Prostate gland (tissue), 2 donors: ENCODE measurements at regions not wholly inside any gene's neighbourhood (a gene's known extent, or its start where the extent isn't known, plus 50 kb on each side); places are given as distances from the start of the nearest gene placed in this dataset.

Experiments used
- DNase-seq: peaks from one replicate; pipeline ENCODE4 v3.0.0-alpha.2; 2019; ENCODE audit warnings: low spot score
- H3K27ac ChIP-seq, 2 donors: fragments of 200-600 bp; sonication (generic); 2 replicates each; pipeline ENCODE4 v1.5.1; 2017 to 2019
- H3K27me3 ChIP-seq: fragments of 200-600 bp; sonication (generic); replicated peaks from 2 replicates; pipeline ENCODE4 v1.5.1; 2019; ENCODE audit not compliant: insufficient read depth
- H3K36me3 ChIP-seq, 2 donors: fragments of 200-600 bp; sonication (generic); 1 replicate in 1 of 2; 2 replicates in 1 of 2; pipeline versions ENCODE4 v1.5.1 to v1.8.1; 2017 to 2019
- H3K4me1 ChIP-seq: fragments of 200-600 bp; sonication (generic); replicated peaks from 2 replicates; pipeline ENCODE4 v1.5.1; 2019
- H3K4me3 ChIP-seq, 2 donors: fragments of 200-600 bp; sonication (generic); 2 replicates each; pipeline ENCODE4 v1.5.1; 2017 to 2019
- H3K9me3 ChIP-seq: fragments of 200-600 bp; sonication (generic); 2 replicates; pipeline ENCODE4 v1.5.1; 2017
- POLR2A ChIP-seq: fragments of 450-650 bp; IDR thresholded peaks from one replicate; pipeline ENCODE4 v1.6.1; 2016; ENCODE audit warnings: antibody characterized with exemption, mild to moderate bottlenecking
- POLR2AphosphoS5 ChIP-seq: sonication (generic); formaldehyde crosslinking; IDR thresholded peaks from one replicate; pipeline ENCODE4 v1.6.1; 2017; ENCODE audit warnings: antibody characterized with exemption
- WGBS: methylation state at CpG from one replicate; pipeline ENCODE4 v1.1.5; 2018; 5-methylcytosine and 5-hydroxymethylcytosine counted together
- intact Hi-C: fragments of 100-400 bp; cut with DNase I; formaldehyde crosslinking; loops from one replicate; pipeline ENCODE4 v1.14.2; 2022
- TF ChIP-seq, protein P1 (sequence below), 4 experiments: fragments of 200-600 bp in 2 of 4; fragments of 450-650 bp in 2 of 4; sonication (generic) in 2 of 4; IDR thresholded peaks; 1 replicate in 3 of 4; 2 replicates in 1 of 4; pipeline ENCODE4 v1.5.1; 2016 to 2019; ENCODE audit warnings: antibody characterized with exemption in 4 of 4, mild to moderate bottlenecking in 2 of 4, moderate library complexity in 2 of 4

DNA sequence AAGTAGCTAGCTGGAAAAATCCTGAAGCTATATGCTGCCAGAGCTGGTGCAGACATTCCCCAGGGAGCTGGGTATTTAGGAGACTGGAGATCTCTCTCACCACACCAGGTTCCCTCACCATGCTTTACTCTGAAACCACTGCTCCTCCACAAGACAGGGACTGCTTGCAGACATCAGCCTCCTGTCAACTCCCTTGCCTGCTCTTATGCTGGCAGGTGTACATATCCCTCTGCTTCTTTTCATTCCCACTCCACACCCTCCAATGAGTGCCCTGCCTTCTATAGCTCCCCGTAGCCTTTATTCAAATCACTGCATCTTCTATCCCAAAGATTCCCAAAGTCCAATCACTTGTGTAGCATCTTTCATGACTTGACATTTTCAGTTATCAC is 380.7 kb downstream of the NFIB start:
- TF ChIP-seq POLR2AphosphoS5: no peak
- TF ChIP-seq, protein P1, sequence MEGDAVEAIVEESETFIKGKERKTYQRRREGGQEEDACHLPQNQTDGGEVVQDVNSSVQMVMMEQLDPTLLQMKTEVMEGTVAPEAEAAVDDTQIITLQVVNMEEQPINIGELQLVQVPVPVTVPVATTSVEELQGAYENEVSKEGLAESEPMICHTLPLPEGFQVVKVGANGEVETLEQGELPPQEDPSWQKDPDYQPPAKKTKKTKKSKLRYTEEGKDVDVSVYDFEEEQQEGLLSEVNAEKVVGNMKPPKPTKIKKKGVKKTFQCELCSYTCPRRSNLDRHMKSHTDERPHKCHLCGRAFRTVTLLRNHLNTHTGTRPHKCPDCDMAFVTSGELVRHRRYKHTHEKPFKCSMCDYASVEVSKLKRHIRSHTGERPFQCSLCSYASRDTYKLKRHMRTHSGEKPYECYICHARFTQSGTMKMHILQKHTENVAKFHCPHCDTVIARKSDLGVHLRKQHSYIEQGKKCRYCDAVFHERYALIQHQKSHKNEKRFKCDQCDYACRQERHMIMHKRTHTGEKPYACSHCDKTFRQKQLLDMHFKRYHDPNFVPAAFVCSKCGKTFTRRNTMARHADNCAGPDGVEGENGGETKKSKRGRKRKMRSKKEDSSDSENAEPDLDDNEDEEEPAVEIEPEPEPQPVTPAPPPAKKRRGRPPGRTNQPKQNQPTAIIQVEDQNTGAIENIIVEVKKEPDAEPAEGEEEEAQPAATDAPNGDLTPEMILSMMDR (IDR thresholded peaks at IDR 0.05): no peak
- no peak for TF ChIP-seq POLR2A

DNA sequence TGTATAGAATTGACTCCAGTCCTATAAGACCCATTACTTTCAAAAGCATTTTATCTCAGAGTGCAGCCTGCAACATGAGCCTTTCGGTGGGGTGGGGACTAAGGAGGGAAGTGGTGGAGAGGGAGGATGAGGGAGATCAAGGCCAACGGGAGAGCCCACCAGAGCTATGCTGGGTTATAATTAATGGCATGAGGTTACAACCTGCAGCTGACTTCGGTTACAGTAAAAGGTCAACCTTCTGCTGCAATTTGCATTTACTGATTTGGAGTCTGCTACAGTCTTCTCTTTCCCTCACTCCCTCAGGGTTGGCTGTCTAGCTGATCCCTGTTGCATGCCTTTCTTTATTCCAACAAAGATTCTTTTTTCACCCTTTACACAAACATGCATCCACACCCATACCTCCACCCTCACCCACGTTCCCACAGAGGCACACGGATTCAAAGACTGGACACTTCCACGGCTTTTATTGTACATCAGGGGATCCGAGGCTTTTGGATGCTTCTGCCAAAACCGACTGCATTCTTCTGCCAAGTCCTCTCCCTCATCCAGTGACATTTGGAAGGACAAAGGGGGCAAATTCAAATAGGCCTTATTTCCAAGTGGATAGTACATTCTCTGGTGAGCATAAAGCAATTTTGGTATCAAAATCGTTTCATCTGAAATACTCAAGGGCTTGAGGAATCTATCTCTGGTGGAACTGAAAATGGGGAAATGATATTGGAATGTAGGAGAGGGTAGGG is 381.2 kb downstream of the NFIB start:
- intact Hi-C loops: no loop called here
- H3K27ac ChIP-seq: no peak overlapping the region
- DNase-seq: no peak
- no peak overlapping the region for H3K4me3 ChIP-seq
- 67% methylated on average over 9 of the region's 9 CpGs for WGBS
- H3K36me3 ChIP-seq: no peaks in the 10 kb centered on the region
- no peaks in the 10 kb centered on the region for H3K4me1 ChIP-seq
- no peaks in the 10 kb centered on the region for H3K9me3 ChIP-seq
- no peaks in the 10 kb centered on the region for H3K27me3 ChIP-seq
- no peak for TF ChIP-seq POLR2A
- TF ChIP-seq POLR2AphosphoS5: no peak
- TF ChIP-seq, protein P1 (IDR thresholded peaks at IDR 0.05): no peak

More for the DNA sequence above, 380.7 kb downstream of the NFIB start:
- Histone ChIP-seq H3K4me3 (no peak overlapping the region), H3K9me3 (no peaks in the 10 kb centered on the region), H3K4me1 (no peaks in the 10 kb centered on the region), H3K36me3 (no peaks in the 10 kb centered on the region), H3K27me3 (no peaks in the 10 kb centered on the region), H3K27ac (no peak overlapping the region)
- 100% methylated on average over 1 of the region's 1 CpG for WGBS
- intact Hi-C loops: no loop called here
- no peak for DNase-seq

DNA sequence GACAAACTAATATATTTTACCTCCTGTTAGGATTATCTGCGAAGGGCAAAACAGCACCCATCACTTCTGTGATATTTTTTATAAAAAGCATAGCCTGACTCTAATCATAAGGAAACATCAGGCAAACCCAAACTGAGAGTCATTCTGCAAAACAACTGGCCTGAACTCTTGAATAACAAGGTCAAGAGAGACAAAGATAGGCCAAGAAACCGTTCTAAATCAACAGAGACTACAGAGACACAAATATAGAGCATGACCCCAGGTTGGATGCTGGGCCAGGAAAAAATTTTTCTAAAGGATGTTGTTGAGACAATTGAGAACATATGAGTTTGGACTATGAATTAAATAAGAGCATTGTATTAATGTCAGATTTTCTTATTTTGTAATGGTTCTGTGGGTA is 384.9 kb downstream of the NFIB start:
- no peak overlapping the region for H3K4me3 ChIP-seq
- H3K27ac ChIP-seq: no peak overlapping the region
- 83% methylated on average over 2 of the region's 2 CpGs for WGBS
- intact Hi-C loops: loop anchor here (10.0 kb wide), 1 partner anchor 56 kb away; no protein-coding TSS in a partner anchor
- no peaks in the 10 kb centered on the region for H3K9me3 ChIP-seq
- no peaks in the 10 kb centered on the region for H3K4me1 ChIP-seq
- DNase-seq: no peak
- TF ChIP-seq, protein P1 (IDR thresholded peaks at IDR 0.05): no peak
- TF ChIP-seq POLR2A (no peak), POLR2AphosphoS5 (no peak)
- no peaks in the 10 kb centered on the region for H3K36me3 ChIP-seq
- H3K27me3 ChIP-seq: no peaks in the 10 kb centered on the region

DNA sequence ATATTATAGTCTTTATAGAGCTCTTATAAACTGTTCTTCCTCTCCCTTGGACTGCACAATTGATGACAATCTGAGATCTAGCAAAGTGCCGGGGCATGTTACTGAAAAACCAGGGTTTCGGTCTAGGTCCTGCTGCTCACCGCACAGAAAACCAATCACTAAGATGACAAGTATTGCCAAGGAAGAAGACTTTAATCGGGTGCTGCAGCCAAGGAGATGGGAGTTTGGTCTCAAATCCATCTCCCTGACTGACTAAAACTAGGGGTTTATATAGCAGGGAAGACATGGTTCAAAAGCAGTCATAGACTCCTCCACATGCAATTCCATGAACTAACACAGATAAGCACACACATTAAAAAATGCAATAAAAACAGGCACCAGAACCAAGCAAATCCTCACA is 390.6 kb downstream of the NFIB start:
- TF ChIP-seq POLR2A (no peak), POLR2AphosphoS5 (no peak)
- TF ChIP-seq, protein P1 (IDR thresholded peaks at IDR 0.05): no peak
- intact Hi-C loops: loop anchor here (10.0 kb wide), 1 partner anchor 61 kb away; no protein-coding TSS in a partner anchor
- no peaks in the 10 kb centered on the region for H3K4me1 ChIP-seq
- no peak overlapping the region for H3K27ac ChIP-seq
- DNase-seq: no peak
- no peaks in the 10 kb centered on the region for H3K9me3 ChIP-seq
- H3K27me3 ChIP-seq: no peaks in the 10 kb centered on the region
- H3K36me3 ChIP-seq: no peaks in the 10 kb centered on the region
- 93% methylated on average over 4 of the region's 4 CpGs for WGBS
- H3K4me3 ChIP-seq: no peak overlapping the region

DNA sequence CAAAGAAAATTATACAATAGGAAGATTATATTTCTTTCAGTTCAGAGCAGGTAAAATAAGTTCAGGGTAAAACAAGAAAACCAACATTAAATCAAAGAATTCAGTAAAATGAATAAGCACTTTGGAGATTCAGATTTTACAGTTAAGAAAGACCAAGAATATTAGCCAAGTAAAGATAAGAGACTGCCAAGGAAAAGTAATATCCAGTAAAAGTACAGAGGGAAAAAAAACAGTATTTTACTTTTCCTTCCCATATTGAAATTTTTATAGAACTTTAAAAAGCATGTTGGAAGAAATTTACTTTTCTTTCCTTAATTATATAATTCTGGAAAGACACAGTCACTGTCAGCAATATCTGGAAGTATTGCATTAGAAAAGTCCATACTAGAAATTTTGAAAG is 393.4 kb downstream of the NFIB start:
- intact Hi-C loops: loop anchor here (10.0 kb wide), 1 partner anchor 64 kb away; no protein-coding TSS in a partner anchor
- DNase-seq: no peak
- H3K9me3 ChIP-seq: no peaks in the 10 kb centered on the region
- H3K27me3 ChIP-seq: no peaks in the 10 kb centered on the region
- no peak overlapping the region for H3K4me3 ChIP-seq
- TF ChIP-seq POLR2A: no peak
- TF ChIP-seq POLR2AphosphoS5: no peak
- TF ChIP-seq, protein P1 (IDR thresholded peaks at IDR 0.05): no peak
- no peaks in the 10 kb centered on the region for H3K4me1 ChIP-seq
- H3K27ac ChIP-seq: no peak overlapping the region
- H3K36me3 ChIP-seq: no peaks in the 10 kb centered on the region
